PC-3 (cell line): ENCODE measurements at regions not wholly inside any gene's neighbourhood (a gene's known extent, or its start where the extent isn't known, plus 50 kb on each side); places are given as distances from the start of the nearest gene placed in this dataset.

ENCODE experiments used
- ATAC-seq: fragments of 200-7000 bp; cut with Tn5 transposase; 2 replicates; pipeline ENCODE4 v1.9.1; 2020; ENCODE audit warnings: mild to moderate bottlenecking, moderate library complexity
- BruUV-seq: library from RNA; stranded (reverse); fragments of 400-500 nt; replicated peaks from 2 replicates; lab custom pipeline; 2021; lab: Mats Ljungman, UMichigan
- CTCF ChIA-PET: fragments of 300-600 bp; sonication (Branson Sonifier 250); formaldehyde crosslinking; loops from one replicate; lab custom pipeline; 2022; ENCODE audit warnings: antibody characterized with exemption; lab: Charles Lee
- POLR2A ChIA-PET: fragments of 300-600 bp; sonication (Branson Sonifier 250); formaldehyde crosslinking; loops from one replicate; lab custom pipeline; 2022; ENCODE audit warnings: antibody characterized with exemption; ENCODE audit not compliant: unreplicated experiment; lab: Charles Lee
- DNase-seq: peaks from one replicate; pipeline ENCODE4 v3.0.0-alpha.2; 2015
- H2AFZ ChIP-seq: fragments of 300-600 bp; sonication (generic); 2 replicates; pipeline ENCODE4 v1.6.0; 2016; ENCODE audit warnings: antibody characterized with exemption, low read length
- H3F3A ChIP-seq: fragments of 300-600 bp; sonication (generic); one replicate; pipeline ENCODE4 v1.6.0; 2017; ENCODE audit warnings: antibody characterized with exemption, low read length, control low read depth, mild to moderate bottlenecking; ENCODE audit not compliant: unreplicated experiment
- H3K27ac ChIP-seq: fragments of 300-600 bp; sonication (generic); 2 replicates; pipeline ENCODE4 v1.5.1; 2016; ENCODE audit warnings: mild to moderate bottlenecking, low read length
- H3K27me3 ChIP-seq: fragments of 300-600 bp; sonication (generic); 2 replicates; pipeline ENCODE4 v1.6.1; 2016; ENCODE audit warnings: low read length, mixed read lengths
- H3K36me3 ChIP-seq: fragments of 300-600 bp; sonication (generic); 2 replicates; pipeline ENCODE4 v1.6.1; 2016; ENCODE audit warnings: low read depth, mixed run types, low read length, mixed read lengths
- H3K4me1 ChIP-seq: fragments of 300-600 bp; sonication (generic); 2 replicates; pipeline ENCODE4 v1.5.1; 2016; ENCODE audit warnings: low read length; ENCODE audit not compliant: insufficient read depth
- H3K4me2 ChIP-seq: fragments of 300-600 bp; sonication (generic); 2 replicates; pipeline ENCODE4 v1.6.0; 2016; ENCODE audit warnings: low read length
- H3K4me3 ChIP-seq: fragments of 300-600 bp; sonication (generic); 2 replicates; pipeline ENCODE4 v1.5.1; 2016; ENCODE audit warnings: mild to moderate bottlenecking, low read length, mixed read lengths
- H3K79me2 ChIP-seq: fragments of 300-600 bp; sonication (generic); 2 replicates; pipeline ENCODE4 v1.6.1; 2017; ENCODE audit warnings: low read length, mixed read lengths
- H3K9ac ChIP-seq: fragments of 300-600 bp; sonication (generic); 2 replicates; pipeline ENCODE4 v1.6.0; 2016; ENCODE audit warnings: mild to moderate bottlenecking, low read length
- H3K9me2 ChIP-seq: fragments of 300-600 bp; sonication (generic); replicated peaks from 2 replicates; pipeline ENCODE4 v1.6.1; 2016; ENCODE audit warnings: mixed run types, low read length, mixed read lengths
- H3K9me3 ChIP-seq: fragments of 300-600 bp; sonication (generic); 2 replicates; pipeline ENCODE4 v1.6.1; 2016; ENCODE audit warnings: low read length, mixed read lengths
- H4K20me1 ChIP-seq: fragments of 300-600 bp; sonication (generic); 2 replicates; pipeline ENCODE4 v1.6.1; 2016; ENCODE audit warnings: low read length, mixed read lengths
- CTCF ChIP-seq: fragments of 300-600 bp; sonication (generic); conservative IDR thresholded peaks from 2 replicates; pipeline ENCODE4 v1.5.1; 2017; ENCODE audit warnings: antibody characterized with exemption, low read depth, mild to moderate bottlenecking, low read length
- EZH2 ChIP-seq: fragments of 300-600 bp; sonication (generic); IDR thresholded peaks from one replicate; pipeline ENCODE4 v1.6.1; 2017; ENCODE audit warnings: antibody characterized with exemption, mild to moderate bottlenecking, low read length; ENCODE audit not compliant: unreplicated experiment
- EZH2phosphoT487 ChIP-seq: fragments of 300-600 bp; sonication (generic); IDR thresholded peaks from 2 replicates; pipeline ENCODE4 v1.6.1; 2018; ENCODE audit warnings: mild to moderate bottlenecking, antibody characterized with exemption, low read length, borderline replicate concordance
- intact Hi-C: fragments of 100-400 bp; cut with micrococcal nuclease; formaldehyde crosslinking; loops from 2 replicates; pipeline ENCODE4 v1.9.0; 2023

GRCh38 chr18:27467073-27467472 lies 282.0 kb upstream of the CHST9 start:
- H4K20me1 ChIP-seq, result no peaks in the 10 kb centered on the region
- H3K27me3 ChIP-seq, result peaks cover 35% of the 10 kb centered on the region
- DNase-seq (no peak), ATAC-seq (no peak)
- no peaks in the 10 kb centered on the region for H3K79me2 ChIP-seq
- no peaks in the 10 kb centered on the region for H3K9me3 ChIP-seq
- CTCF ChIA-PET, result no interaction called here
- no peaks in the 10 kb centered on the region for H3K4me1 ChIP-seq
- no peak overlapping the region for H2AFZ ChIP-seq
- H3K9me2 ChIP-seq, result no peaks in the 10 kb centered on the region
- no peak overlapping the region for H3K4me3 ChIP-seq
- no peak overlapping the region for H3K4me2 ChIP-seq
- H3F3A ChIP-seq, result no peaks in the 10 kb centered on the region
- no peak overlapping the region for H3K27ac ChIP-seq
- POLR2A ChIA-PET, result no interaction called here
- BruUV-seq, result no TSS peak
- no peak overlapping the region for H3K9ac ChIP-seq
- H3K36me3 ChIP-seq, result no peaks in the 10 kb centered on the region
- TF ChIP-seq EZH2phosphoT487, result no peak
- no peak for TF ChIP-seq CTCF
- intact Hi-C loops, result no loop called here

- H3K9me2 ChIP-seq, result no peaks in the 10 kb centered on the region
- H3K4me3 ChIP-seq, result no peak overlapping the region
- H3K9ac ChIP-seq, result no peak overlapping the region
- no peaks in the 10 kb centered on the region for H3K9me3 ChIP-seq
- intact Hi-C loops, result no loop called here
- H3K4me2 ChIP-seq, result no peak overlapping the region
- POLR2A ChIA-PET, result no interaction called here
- no peak overlapping the region for H2AFZ ChIP-seq
- H3K4me1 ChIP-seq, result no peaks in the 10 kb centered on the region
- BruUV-seq, result no TSS peak
- ATAC-seq (no peak), DNase-seq (no peak)
- H4K20me1 ChIP-seq, result no peaks in the 10 kb centered on the region
- CTCF ChIA-PET, result no interaction called here
- TF ChIP-seq EZH2phosphoT487 (no peak), EZH2 (no peak), CTCF (no peak)
- H3K27me3 ChIP-seq, result peaks cover 55% of the 10 kb centered on the region
- H3K27ac ChIP-seq, result no peak overlapping the region
- no peaks in the 10 kb centered on the region for H3K36me3 ChIP-seq
- no peaks in the 10 kb centered on the region for H3K79me2 ChIP-seq
- no peaks in the 10 kb centered on the region for H3F3A ChIP-seq
These were observed 276.8 kb upstream of the CHST9 start for GRCh38 chr18:27461957-27462356.

GRCh38 chr18:27449104-27449503 lies 264.0 kb upstream of the CHST9 start:
- H3K36me3 ChIP-seq, result no peaks in the 10 kb centered on the region
- TF ChIP-seq EZH2 (no peak), EZH2phosphoT487 (no peak), CTCF (no peak)
- no peaks in the 10 kb centered on the region for H3K79me2 ChIP-seq
- no peak overlapping the region for H3K27ac ChIP-seq
- intact Hi-C loops, result no loop called here
- H3F3A ChIP-seq, result no peaks in the 10 kb centered on the region
- H2AFZ ChIP-seq, result no peak overlapping the region
- ChIA-PET POLR2A (no interaction called here), CTCF (no interaction called here)
- no peak overlapping the region for H3K9ac ChIP-seq
- ATAC-seq, result no peak
- H3K9me2 ChIP-seq, result no peaks in the 10 kb centered on the region
- H3K9me3 ChIP-seq, result no peaks in the 10 kb centered on the region
- BruUV-seq, result no TSS peak
- no peak overlapping the region for H3K4me2 ChIP-seq
- H3K27me3 ChIP-seq, result peaks cover 38% of the 10 kb centered on the region
- DNase-seq, result no peak
- H3K4me3 ChIP-seq, result no peak overlapping the region
- H3K4me1 ChIP-seq, result no peaks in the 10 kb centered on the region
- no peaks in the 10 kb centered on the region for H4K20me1 ChIP-seq
